Bone marrow (tissue), 2 donors: ENCODE measurements at regions not wholly inside any gene's neighbourhood (a gene's known extent, or its start where the extent isn't known, plus 50 kb on each side); places are given as distances from the start of the nearest gene placed in this dataset.
"Not testable (repeated sequence)": the region's sequence is repeated elsewhere in the genome, so short reads cannot be mapped to it uniquely, and the experiment has no call there.

Source experiments
- DNase-seq, 2 donors: peaks; one replicate each; lab custom pipeline; 2025; lab: John Stamatoyannopoulos, UW

- DNase-seq = not testable (repeated sequence)
These were observed 245.4 kb downstream of the NPIPA7 start for GRCh38 chr16:16624367-16624766.

DNA sequence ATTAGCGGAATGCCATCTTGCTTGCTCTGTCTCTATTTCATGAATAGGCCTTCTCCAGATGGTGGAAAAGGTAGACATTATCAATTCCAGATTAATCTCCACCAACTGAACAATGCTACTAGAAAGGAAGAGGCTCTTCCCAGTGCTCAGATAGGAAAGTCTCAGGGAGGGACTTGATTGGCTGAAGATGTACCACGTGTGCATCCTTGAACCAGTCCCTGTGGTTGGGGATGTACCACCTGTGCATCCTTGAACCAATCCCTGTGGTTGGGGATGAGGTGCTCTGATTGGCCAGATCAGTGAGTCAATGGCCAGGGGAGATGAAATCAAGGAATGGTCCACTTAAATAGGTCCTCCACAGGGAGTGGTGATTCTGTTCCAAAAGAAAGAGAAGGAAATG, 246.2 kb downstream of the NPIPA7 start:
- DNase-seq = not testable (repeated sequence)

- DNase-seq = not testable (repeated sequence)
These were observed 248.9 kb downstream of the NPIPA7 start for GRCh38 chr16:16627865-16628264.

DNA sequence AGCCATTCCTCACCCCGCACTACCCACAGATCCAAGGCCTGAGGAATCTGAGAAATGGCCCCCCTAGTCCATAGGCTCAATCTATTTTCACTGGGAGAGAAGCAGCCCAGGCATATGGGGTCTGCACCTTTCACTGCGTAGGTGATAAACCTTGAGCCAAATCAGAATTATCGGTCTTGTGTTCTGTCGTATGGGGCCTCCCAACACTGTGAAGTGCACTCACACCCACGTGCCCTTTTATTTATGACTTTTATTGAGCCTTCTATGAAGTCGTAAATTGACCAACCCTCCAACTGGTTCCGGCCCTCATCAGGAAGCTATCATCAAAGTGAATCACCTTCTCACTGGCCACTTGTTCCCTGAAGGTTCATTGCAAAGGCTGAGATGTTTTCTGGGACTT, 259.3 kb downstream of the NPIPA7 start:
- not testable (repeated sequence) for DNase-seq

DNA sequence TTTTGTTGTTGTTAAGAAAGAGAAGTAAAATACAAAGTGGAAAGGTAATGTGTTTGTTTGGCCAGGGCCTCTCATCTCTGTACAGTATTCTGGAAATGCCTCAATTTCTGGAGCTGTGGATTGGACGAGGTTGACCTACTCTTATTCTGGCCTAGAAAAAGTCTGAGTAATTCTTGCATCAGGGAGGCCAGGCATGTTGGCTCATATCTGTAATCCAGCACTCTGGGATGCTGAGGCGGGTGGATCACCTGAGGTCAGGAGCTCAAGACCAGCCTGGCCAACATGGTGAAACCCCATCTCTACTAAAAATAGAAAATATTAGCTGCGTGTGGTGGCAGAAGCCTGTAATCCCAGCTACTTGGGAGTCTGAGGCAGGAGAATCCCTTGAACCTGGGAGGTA, 259.8 kb downstream of the NPIPA7 start:
- not testable (repeated sequence) for DNase-seq

DNA sequence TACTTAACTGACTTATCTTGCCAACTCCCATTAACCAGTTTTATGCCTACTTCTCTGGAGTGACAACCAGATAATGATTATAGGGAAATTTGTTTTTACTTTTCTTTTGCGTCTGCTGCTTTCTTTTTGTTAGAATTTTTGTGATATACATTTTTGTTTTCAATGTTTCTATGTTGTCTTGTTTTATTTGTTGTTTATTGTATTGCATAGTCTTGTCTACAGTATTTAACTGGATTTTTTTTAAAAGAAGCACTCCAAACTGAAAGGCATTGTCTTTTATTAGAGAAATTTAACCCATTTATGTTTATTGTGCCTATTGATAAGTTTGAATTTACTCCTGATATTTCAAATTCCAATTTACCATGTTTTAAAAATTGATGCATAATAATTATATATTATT, 264.9 kb downstream of the NPIPA7 start:
- DNase-seq = not testable (repeated sequence)

GRCh38 chr16:16648002-16648401, 269.1 kb downstream of the NPIPA7 start:
- not testable (repeated sequence) for DNase-seq

DNA sequence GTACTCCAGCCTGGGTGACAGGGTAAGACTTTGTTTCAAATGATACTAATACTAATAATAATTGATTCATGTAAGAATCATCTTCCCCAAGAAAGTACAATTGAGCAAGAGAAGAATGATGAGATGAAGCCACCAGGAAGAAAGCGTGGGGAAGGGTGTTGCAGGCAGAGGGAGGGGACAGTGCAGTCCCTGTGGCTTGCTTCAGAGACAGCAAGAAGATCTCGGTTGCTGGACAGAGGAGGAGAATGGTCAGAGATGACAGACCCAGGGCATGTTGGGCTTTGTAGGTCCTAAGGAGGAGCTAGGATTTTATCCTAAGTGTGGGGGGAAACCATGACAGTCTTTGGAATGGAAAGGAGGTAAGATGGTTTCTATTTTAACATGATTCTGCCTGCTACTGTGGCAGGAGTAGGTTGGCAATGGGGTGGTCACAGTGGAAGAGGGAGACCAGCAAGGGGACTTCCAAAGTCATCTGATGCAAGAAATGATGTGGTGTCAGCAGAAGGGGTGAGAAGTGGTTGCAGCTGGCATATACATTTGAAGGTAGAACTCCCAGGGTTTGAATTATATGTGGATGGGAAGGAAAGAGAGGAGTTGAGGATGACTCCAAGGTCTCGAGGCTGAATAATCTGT, 293.4 kb downstream of the NPIPA7 start:
- not testable (repeated sequence) for DNase-seq

GRCh38 chr16:16674820-16675219, 295.9 kb downstream of the NPIPA7 start:
- DNase-seq = not testable (repeated sequence)

GRCh38 chr16:16721849-16722248, 342.9 kb downstream of the NPIPA7 start:
- not testable (repeated sequence) for DNase-seq

DNA sequence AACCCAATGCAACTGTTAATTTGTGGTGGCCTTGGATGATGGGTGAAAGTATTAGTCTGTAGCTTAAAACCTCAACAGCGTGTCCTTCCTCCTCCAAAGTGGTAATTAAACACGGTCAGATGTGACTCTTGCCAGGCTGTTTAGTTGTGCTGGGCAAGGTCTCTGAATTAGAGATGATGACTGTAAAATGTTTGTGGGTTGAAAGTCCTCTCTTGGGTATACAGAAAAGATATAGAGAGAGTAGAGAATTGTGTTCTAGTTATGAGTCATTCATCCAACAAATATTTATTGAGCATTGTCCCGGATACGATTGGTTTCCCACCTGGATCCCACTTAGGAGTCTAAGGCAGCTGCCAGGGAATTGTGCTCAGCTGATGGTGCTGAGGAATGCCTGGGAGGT, 343.7 kb downstream of the NPIPA7 start:
- DNase-seq = not testable (repeated sequence)

DNA sequence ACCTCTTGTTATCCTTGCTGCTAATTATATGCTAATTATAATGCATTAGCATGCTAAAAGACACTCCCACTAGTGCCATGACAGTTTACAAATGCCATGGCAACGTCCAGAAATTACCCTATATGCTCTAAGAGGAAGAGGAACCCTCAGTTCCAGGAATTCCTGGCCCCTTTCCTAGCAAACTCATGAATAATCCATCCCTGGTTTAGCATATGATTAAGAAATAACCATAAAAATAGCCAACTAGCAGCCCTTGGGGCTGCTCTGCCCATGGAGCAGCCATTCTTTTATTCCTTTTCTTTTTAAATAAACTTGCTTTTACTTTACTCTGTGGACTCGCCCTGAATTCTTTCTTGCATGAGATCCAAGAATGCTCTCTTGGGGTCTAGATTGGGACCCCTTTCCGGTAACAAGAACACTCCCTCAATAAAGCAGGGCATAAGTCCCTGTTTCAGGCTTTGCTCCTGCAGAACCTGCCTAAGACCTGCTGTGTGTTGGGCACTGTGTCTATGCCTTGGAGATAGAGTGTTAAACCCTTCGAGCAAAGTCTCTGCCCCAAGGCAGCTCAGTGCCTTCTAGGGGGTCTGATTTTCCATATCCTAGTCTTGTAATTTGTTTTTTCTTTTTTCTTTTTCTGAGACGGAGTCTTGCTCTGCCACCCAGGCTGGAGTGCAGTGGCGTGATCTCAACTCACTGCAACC, 345.0 kb downstream of the NPIPA7 start:
- not testable (repeated sequence) for DNase-seq

DNA sequence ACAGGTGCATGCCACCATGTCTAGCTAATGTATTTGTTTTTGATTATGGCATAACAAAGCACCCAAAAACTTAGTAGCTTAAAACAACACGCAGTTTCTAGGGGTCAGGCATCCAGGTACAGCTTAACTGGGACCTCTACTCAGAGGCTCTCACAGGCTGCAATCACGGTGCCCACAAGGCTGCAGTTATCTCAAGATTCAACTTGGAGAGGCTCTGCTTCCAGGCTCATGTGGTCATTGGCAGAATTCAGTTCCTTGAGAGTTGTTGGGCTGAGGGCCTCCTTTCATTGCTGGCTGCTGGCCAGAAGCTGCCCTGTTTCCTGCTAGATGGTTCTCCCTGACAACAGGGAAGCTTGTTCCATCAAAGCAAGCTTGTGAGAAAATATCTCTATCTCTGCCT, 348.1 kb downstream of the NPIPA7 start:
- not testable (repeated sequence) for DNase-seq

GRCh38 chr16:16742573-16742972, 363.6 kb downstream of the NPIPA7 start:
- DNase-seq = not testable (repeated sequence)

- not testable (repeated sequence) for DNase-seq
These were observed 376.2 kb downstream of the NPIPA7 start for GRCh38 chr16:16754992-16755667.

DNA sequence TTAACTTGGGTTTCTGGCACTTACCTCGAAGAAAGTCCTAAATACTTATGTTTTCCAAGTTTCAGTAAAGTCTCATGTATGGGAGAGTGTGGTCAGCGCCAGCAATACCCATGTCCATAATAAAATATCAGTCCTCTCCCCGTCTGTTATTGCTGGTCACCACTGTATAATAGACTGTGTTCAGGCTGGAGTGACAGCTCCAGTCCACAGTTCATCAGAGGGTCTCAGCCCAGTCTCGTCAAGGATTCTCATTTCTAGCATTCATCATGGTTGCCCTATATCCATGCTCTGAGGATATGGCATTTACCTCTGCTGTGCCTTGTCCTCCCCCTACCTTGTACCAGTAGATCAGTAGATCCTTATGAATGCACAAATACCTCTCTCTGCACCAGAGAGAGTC, 384.5 kb downstream of the NPIPA7 start:
- no peak for DNase-seq

DNA sequence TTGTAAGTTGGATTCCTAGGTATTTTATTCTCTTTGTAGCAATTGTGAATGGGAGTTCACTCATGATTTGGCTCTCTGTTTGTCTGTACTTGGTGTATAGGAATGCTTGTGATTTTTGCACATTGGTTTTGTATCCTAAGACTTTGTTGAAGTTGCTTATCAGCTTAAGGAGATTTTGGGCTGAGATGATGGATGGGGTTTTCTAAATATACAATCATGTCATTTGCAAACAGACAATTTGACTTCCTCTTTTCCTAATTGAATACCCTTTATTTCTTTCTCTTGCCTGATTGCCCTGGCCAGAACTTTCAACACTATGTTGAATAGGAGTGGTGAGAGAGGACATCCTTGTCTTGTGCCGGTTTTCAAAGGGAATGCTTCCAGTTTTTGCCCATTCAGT, 391.8 kb downstream of the NPIPA7 start:
- DNase-seq = not testable (repeated sequence)

GRCh38 chr16:16774389-16774788, 395.4 kb downstream of the NPIPA7 start:
- DNase-seq = no peak

- no peak for DNase-seq
These were observed 399.4 kb downstream of the NPIPA7 start for GRCh38 chr16:16778332-16778731.

DNA sequence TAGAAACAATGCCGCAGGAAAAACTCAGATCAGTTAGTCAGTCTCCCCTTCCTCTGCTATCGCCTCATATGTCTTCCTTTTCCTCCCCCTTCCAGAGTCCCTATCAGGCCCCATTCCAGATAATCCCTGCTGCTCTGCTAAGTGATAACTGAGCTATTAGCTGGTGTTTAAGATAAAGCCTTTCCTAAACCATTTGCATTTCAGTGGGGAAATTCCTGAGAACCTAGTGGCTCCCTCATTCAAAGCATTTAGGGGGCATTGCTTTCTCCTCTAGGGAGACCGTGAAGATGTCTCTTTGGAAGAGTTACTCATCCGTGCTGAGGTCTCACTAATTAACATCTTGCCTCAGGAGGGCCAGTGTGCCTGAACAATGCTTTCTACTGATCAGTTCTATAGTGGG, 401.6 kb downstream of the NPIPA7 start:
- no peak for DNase-seq

- DNase-seq = no peak
These were observed 403.2 kb downstream of the NPIPA7 start for GRCh38 chr16:16782153-16782552.

DNA sequence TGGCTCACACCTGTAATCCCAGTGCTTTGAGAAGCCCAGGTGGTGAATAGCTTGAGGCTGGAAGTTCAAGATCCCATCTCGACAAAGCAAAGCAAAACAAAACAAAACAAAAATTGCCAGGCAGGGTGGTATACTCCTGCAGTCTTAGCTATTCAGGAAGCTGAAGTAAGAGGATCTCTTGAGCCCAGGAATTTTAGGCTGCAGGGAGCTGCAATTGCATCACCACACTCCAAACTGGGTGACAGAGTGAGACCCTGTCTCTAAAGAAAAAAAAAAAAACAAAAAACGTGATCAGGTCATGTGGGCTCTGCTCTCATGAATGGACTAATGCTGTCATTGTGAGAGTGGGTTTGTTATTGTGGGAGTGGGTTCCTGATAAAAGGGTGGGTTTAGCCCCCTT, 409.1 kb downstream of the NPIPA7 start:
- no peak for DNase-seq

DNA sequence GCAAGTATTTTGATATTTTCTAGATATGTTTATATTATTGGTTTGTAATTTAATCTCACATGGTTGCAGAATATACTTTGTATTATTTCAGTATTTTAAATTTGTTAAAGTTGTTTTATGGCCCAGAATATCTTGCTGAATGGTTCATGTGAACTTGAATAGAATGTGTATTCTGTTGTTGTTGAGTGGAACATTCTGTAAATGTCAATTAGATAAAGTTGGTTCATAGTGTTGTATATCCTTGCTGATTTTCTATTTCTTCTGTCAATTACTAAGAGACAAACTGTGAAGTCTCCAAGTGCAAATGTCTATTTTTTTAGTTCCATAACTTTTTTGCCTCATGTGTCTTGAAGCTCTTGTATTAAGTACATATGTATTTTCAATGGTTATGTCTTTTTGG, 411.7 kb downstream of the NPIPA7 start:
- no peak for DNase-seq
